H1 (cell line): ENCODE measurements at regions not wholly inside any gene's neighbourhood (a gene's known extent, or its start where the extent isn't known, plus 50 kb on each side); places are given as distances from the start of the nearest gene placed in this dataset.

ENCODE experiments used
- ASH2L ChIP-seq: fragments of 200-600, 300-600 bp; sonication (generic); IDR thresholded peaks from one replicate; pipeline ENCODE4 v1.7.1; 2017; ENCODE audit warnings: low read length
- ATF3 ChIP-seq: IDR thresholded peaks from 2 replicates; pipeline ENCODE4 v1.6.1; 2011; ENCODE audit warnings: low read depth, mild to moderate bottlenecking, low read length; ENCODE audit not compliant: insufficient read depth
- CBX5 ChIP-seq: fragments of 300-800, 300-1000 bp; sonication (generic); IDR thresholded peaks from 2 replicates; pipeline ENCODE4 v1.7.1; 2016; ENCODE audit warnings: antibody characterized with exemption, low read length, low read depth
- CHD2 ChIP-seq: IDR thresholded peaks from 2 replicates; pipeline ENCODE4 v1.6.1; 2012; ENCODE audit warnings: low read length, improper control_type of control experiment
- CTCF ChIP-seq, 3 experiments: IDR thresholded peaks; 1 replicate in 2 of 3; 2 replicates in 1 of 3; pipeline versions ENCODE4 v1.5.1 to v1.6.1; 2011; ENCODE audit warnings: low read length in 3 of 3, mild to moderate bottlenecking in 3 of 3, inconsistent platforms in 2 of 3, low read depth in 1 of 3, moderate library complexity in 1 of 3; ENCODE audit not compliant: insufficient read depth in 1 of 3; ENCODE audit errors: control extremely low read depth in 1 of 3
- E2F6 ChIP-seq: IDR thresholded peaks from 2 replicates; pipeline ENCODE4 v1.6.1; 2012; ENCODE audit warnings: inconsistent platforms
- HDAC2 ChIP-seq, 2 experiments: fragments of 300-600 bp in 1 of 2; sonication (generic) in 1 of 2; IDR thresholded peaks; 2 replicates each; pipeline ENCODE4 v1.6.1; 2011 to 2012; ENCODE audit warnings: low read depth in 2 of 2, low read length in 2 of 2, mild to moderate bottlenecking in 2 of 2, moderate library complexity in 2 of 2, borderline replicate concordance in 1 of 2, inconsistent platforms in 1 of 2
- POLR2A ChIP-seq, 2 experiments: IDR thresholded peaks; 1 replicate in 1 of 2; 2 replicates in 1 of 2; pipeline ENCODE4 v1.6.1; 2011; ENCODE audit warnings: low read depth in 2 of 2, low read length in 2 of 2, mild to moderate bottlenecking in 2 of 2; ENCODE audit errors: control extremely low read depth in 1 of 2
- SAP30 ChIP-seq: fragments of 300-600 bp; sonication (generic); IDR thresholded peaks from 2 replicates; pipeline ENCODE4 v1.7.1; 2012; ENCODE audit warnings: low read length, moderate library complexity, mild to moderate bottlenecking, inconsistent platforms; ENCODE audit not compliant: insufficient read depth, insufficient replicate concordance
- TCF12 ChIP-seq: IDR thresholded peaks from 2 replicates; pipeline ENCODE4 v1.6.1; 2011; ENCODE audit warnings: low read depth, mild to moderate bottlenecking, low read length
- USF2 ChIP-seq: IDR thresholded peaks from 2 replicates; pipeline ENCODE4 v1.6.1; 2011; ENCODE audit warnings: low read length, improper control_type of control experiment
- ZNF274 ChIP-seq: IDR thresholded peaks from 2 replicates; pipeline ENCODE4 v1.7.0; 2012; ENCODE audit warnings: low read length, borderline replicate concordance; ENCODE audit errors: extremely low read depth

GRCh38 chr22:49168219-49168813 is 659.4 kb downstream of the BRD1 start:
- TF ChIP-seq POLR2A (IDR thresholded peaks at IDR 0.05; ENCODE audit: control extremely low read depth in 1 of 2, low read depth in 2 of 2, low read length in 2 of 2) (no peak), SAP30 (no peak), CTCF (IDR thresholded peaks at IDR 0.05; ENCODE audit: control extremely low read depth in 1 of 3, insufficient read depth in 1 of 3, low read depth in 1 of 3, low read length in 3 of 3) (no peak), TCF12 (no peak), CBX5 (no peak), E2F6 (no peak), ASH2L (no peak), ATF3 (no peak), USF2 (no peak), ZNF274 (no peak), HDAC2 (IDR thresholded peaks at IDR 0.05; ENCODE audit: borderline replicate concordance in 1 of 2, low read depth in 2 of 2, low read length in 2 of 2) (no peak), CHD2 (no peak)
